Peyer's patch (tissue), 4 donors: ENCODE measurements at regions not wholly inside any gene's neighbourhood (a gene's known extent, or its start where the extent isn't known, plus 50 kb on each side); places are given as distances from the start of the nearest gene placed in this dataset.

ENCODE experiments used
- DNase-seq, 3 donors: peaks; one replicate each; pipeline ENCODE4 v3.0.0-alpha.2; 2017 to 2019
- H3K27ac ChIP-seq, 4 donors: fragments of 200-600 bp; sonication (generic); one replicate each; pipeline ENCODE4 v1.5.1; 2016 to 2019
- H3K27me3 ChIP-seq, 2 donors: fragments of 200-600 bp; sonication (generic); one replicate each; pipeline ENCODE4 v1.5.1; 2019
- H3K36me3 ChIP-seq, 3 donors: fragments of 200-600 bp; sonication (generic); one replicate each; pipeline ENCODE4 v1.5.1; 2016 to 2019
- H3K4me1 ChIP-seq, 4 donors: fragments of 200-600 bp; sonication (generic); one replicate each; pipeline ENCODE4 v1.5.1; 2016 to 2019
- H3K4me3 ChIP-seq, 4 donors: fragments of 200-600 bp; sonication (generic); 1 replicate in 3 of 4; 2 replicates in 1 of 4; pipeline ENCODE4 v1.5.1; 2016 to 2019; ENCODE audit warnings: mild to moderate bottlenecking in 1 of 4
- H3K9me3 ChIP-seq, 4 donors: fragments of 200-600 bp; sonication (generic); one replicate each; pipeline ENCODE4 v1.5.1; 2016 to 2019; ENCODE audit warnings: mild to moderate bottlenecking in 1 of 4
- POLR2A ChIP-seq, 2 donors: fragments of 450-650 bp; IDR thresholded peaks; one replicate each; pipeline ENCODE4 v1.5.1; 2017; ENCODE audit warnings: antibody characterized with exemption in 2 of 2, mild to moderate bottlenecking in 2 of 2, moderate library complexity in 2 of 2
- TF ChIP-seq, protein P1 (sequence below), 6 experiments: fragments of 450-650 bp in 4 of 6; fragments of 200-600 bp in 2 of 6; sonication (generic) in 1 of 6; IDR thresholded peaks; one replicate each; pipeline ENCODE4 v1.5.1; 2017 to 2019; ENCODE audit warnings: antibody characterized with exemption in 6 of 6, mild to moderate bottlenecking in 3 of 6, moderate library complexity in 1 of 6

DNA sequence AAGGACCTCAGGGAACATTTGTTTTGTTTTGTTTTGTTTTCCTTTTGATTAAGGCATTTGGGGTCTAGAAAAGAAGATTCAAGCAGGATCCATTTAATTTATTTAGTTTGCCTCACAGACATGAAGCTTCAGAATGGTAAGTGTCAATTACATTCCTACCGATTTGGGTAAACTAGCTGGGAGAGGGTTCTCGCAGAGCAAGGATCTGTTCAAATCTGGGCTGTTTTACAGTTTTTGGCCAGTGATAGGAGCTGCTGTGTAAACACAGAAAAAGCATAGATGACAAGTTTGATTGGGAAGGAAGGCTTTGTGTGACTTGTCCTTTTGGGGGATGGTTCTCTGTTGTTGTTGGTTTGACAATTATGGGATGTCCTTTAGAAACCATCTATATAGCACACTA is 470.3 kb upstream of the WWC1 start:
- Histone ChIP-seq H3K27me3 (no peaks in the 10 kb centered on the region), H3K36me3 (no peaks in the 10 kb centered on the region), H3K4me1 (no peaks in the 10 kb centered on the region), H3K27ac (no peak overlapping the region), H3K4me3 (no peak overlapping the region), H3K9me3 (no peaks in the 10 kb centered on the region)
- DNase-seq: no peak
- TF ChIP-seq, protein P1, sequence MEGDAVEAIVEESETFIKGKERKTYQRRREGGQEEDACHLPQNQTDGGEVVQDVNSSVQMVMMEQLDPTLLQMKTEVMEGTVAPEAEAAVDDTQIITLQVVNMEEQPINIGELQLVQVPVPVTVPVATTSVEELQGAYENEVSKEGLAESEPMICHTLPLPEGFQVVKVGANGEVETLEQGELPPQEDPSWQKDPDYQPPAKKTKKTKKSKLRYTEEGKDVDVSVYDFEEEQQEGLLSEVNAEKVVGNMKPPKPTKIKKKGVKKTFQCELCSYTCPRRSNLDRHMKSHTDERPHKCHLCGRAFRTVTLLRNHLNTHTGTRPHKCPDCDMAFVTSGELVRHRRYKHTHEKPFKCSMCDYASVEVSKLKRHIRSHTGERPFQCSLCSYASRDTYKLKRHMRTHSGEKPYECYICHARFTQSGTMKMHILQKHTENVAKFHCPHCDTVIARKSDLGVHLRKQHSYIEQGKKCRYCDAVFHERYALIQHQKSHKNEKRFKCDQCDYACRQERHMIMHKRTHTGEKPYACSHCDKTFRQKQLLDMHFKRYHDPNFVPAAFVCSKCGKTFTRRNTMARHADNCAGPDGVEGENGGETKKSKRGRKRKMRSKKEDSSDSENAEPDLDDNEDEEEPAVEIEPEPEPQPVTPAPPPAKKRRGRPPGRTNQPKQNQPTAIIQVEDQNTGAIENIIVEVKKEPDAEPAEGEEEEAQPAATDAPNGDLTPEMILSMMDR (IDR thresholded peaks at IDR 0.05): no peak
- no peak for TF ChIP-seq POLR2A (IDR thresholded peaks at IDR 0.05)

GRCh38 chr5:167821669-167822068 is 469.8 kb upstream of the WWC1 start:
- Histone ChIP-seq H3K27ac (no peak overlapping the region), H3K4me1 (no peaks in the 10 kb centered on the region), H3K9me3 (no peaks in the 10 kb centered on the region), H3K27me3 (no peaks in the 10 kb centered on the region), H3K4me3 (no peak overlapping the region), H3K36me3 (no peaks in the 10 kb centered on the region)
- no peak for TF ChIP-seq POLR2A (IDR thresholded peaks at IDR 0.05)
- TF ChIP-seq, protein P1 (IDR thresholded peaks at IDR 0.05): no peak
- DNase-seq: no peak

DNA sequence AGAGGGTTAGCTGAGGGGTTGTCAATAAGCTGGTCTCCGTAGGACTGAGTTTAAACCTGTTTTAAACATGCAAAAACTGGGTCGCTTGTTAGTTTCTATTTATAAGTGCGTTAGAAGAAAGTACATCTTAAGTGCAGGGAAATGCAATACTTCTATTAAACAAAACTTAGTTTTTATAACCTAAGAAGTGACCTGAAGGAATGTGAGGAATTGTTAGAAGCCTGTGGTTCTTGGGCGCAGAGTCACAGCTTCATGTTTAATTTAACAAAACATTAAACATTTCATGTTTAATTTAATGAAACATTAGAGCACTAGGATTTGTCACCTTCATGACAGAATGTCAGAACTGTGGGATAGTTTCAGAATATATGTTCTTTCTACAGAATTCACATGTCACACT is 469.2 kb upstream of the WWC1 start:
- H3K27ac ChIP-seq: no peak overlapping the region
- no peaks in the 10 kb centered on the region for H3K27me3 ChIP-seq
- no peaks in the 10 kb centered on the region for H3K36me3 ChIP-seq
- no peaks in the 10 kb centered on the region for H3K4me1 ChIP-seq
- no peak for DNase-seq
- H3K9me3 ChIP-seq: no peaks in the 10 kb centered on the region
- TF ChIP-seq, protein P1 (IDR thresholded peaks at IDR 0.05): no peak
- no peak for TF ChIP-seq POLR2A (IDR thresholded peaks at IDR 0.05)
- no peak overlapping the region for H3K4me3 ChIP-seq

- no peaks in the 10 kb centered on the region for H3K9me3 ChIP-seq
- no peak overlapping the region for H3K4me3 ChIP-seq
- H3K4me1 ChIP-seq: no peaks in the 10 kb centered on the region
- no peaks in the 10 kb centered on the region for H3K36me3 ChIP-seq
- TF ChIP-seq, protein P1 (IDR thresholded peaks at IDR 0.05): no peak
- TF ChIP-seq POLR2A (IDR thresholded peaks at IDR 0.05): no peak
- no peaks in the 10 kb centered on the region for H3K27me3 ChIP-seq
- H3K27ac ChIP-seq: no peak overlapping the region
- no peak for DNase-seq
These were observed 468.0 kb upstream of the WWC1 start for GRCh38 chr5:167823405-167823804.

DNA sequence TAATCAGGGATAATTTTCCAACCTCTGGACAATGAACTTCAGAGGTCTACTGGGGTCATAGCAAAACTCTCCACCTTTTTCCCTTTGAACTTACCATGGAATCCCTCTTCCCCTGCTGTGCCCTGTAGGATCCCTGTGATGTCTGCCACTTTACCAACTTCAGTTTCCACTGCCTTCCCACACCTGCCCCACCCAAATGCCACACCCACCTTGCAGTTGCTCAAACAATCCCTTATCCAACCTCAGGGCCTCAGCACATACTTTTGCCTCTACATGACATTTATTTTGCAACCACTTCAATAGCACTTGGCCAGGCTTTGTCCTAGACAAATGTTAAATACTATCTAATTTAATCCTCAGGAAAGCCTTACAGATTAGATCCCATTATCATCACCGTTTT is 463.7 kb upstream of the WWC1 start:
- no peak overlapping the region for H3K27ac ChIP-seq
- H3K4me3 ChIP-seq: no peak overlapping the region
- TF ChIP-seq POLR2A (IDR thresholded peaks at IDR 0.05): no peak
- TF ChIP-seq, protein P1 (IDR thresholded peaks at IDR 0.05): no peak
- no peak for DNase-seq
- no peaks in the 10 kb centered on the region for H3K4me1 ChIP-seq
- no peaks in the 10 kb centered on the region for H3K36me3 ChIP-seq
- H3K9me3 ChIP-seq: no peaks in the 10 kb centered on the region
- H3K27me3 ChIP-seq: no peaks in the 10 kb centered on the region
